Mucosa of rectum (tissue), 2 donors: ENCODE measurements at regions not wholly inside any gene's neighbourhood (a gene's known extent, or its start where the extent isn't known, plus 50 kb on each side); places are given as distances from the start of the nearest gene placed in this dataset.
A peak's percentile ranks its signal among the peaks of the same experiment; 100 is the strongest.
"Not testable (repeated sequence)": the region's sequence is repeated elsewhere in the genome, so short reads cannot be mapped to it uniquely, and the experiment has no call there.

Experiments
- H3K27ac ChIP-seq, 2 donors: one replicate each; pipeline ENCODE4 v1.7.0; 2013; ENCODE audit warnings: inconsistent platforms in 2 of 2, low read depth in 2 of 2, low read length in 2 of 2
- H3K27me3 ChIP-seq, 2 donors: one replicate each; pipeline ENCODE4 v1.7.0; 2013; ENCODE audit warnings: low read length in 2 of 2; ENCODE audit not compliant: control insufficient read depth in 2 of 2, insufficient read depth in 2 of 2
- H3K36me3 ChIP-seq, 2 donors: one replicate each; pipeline ENCODE4 v1.7.0; 2013; ENCODE audit warnings: low read length in 2 of 2; ENCODE audit not compliant: control insufficient read depth in 2 of 2, insufficient read depth in 2 of 2
- H3K4me1 ChIP-seq, 2 donors: one replicate each; pipeline ENCODE4 v1.7.0; 2013; ENCODE audit warnings: low read length in 2 of 2, mild to moderate bottlenecking in 1 of 2; ENCODE audit not compliant: control insufficient read depth in 2 of 2, insufficient read depth in 2 of 2
- H3K4me3 ChIP-seq, 2 donors: one replicate each; pipeline ENCODE4 v1.7.0; 2013; ENCODE audit warnings: low read length in 2 of 2
- H3K9ac ChIP-seq, 2 donors: one replicate each; pipeline ENCODE4 v1.7.0; 2013; ENCODE audit warnings: low read length in 2 of 2, low read depth in 1 of 2, mild to moderate bottlenecking in 1 of 2
- H3K9me3 ChIP-seq, 2 donors: one replicate each; pipeline ENCODE4 v1.7.0; 2013; ENCODE audit warnings: low read length in 2 of 2; ENCODE audit not compliant: control insufficient read depth in 2 of 2
- donor health status: healthy.
- donor health status: Normal muscosa, but diverticular disease.

GRCh38 chr4:3947761-3948160 is 181.6 kb downstream of the ADRA2C start:
- H3K27ac ChIP-seq, H3K27me3 ChIP-seq, H3K9ac ChIP-seq, H3K4me3 ChIP-seq, H3K4me1 ChIP-seq, H3K36me3 ChIP-seq, H3K9me3 ChIP-seq: not testable (repeated sequence)

GRCh38 chr4:3948210-3948609 is 182.0 kb downstream of the ADRA2C start:
- not testable (repeated sequence) for H3K27me3 ChIP-seq, H3K36me3 ChIP-seq, H3K9ac ChIP-seq

GRCh38 chr4:3949916-3950315 is 183.7 kb downstream of the ADRA2C start:
- not testable (repeated sequence) for H3K4me1 ChIP-seq, H3K36me3 ChIP-seq, H3K9ac ChIP-seq, H3K9me3 ChIP-seq, H3K4me3 ChIP-seq, H3K27me3 ChIP-seq, H3K27ac ChIP-seq

More at GRCh38 chr4:3948210-3948609, 182.0 kb downstream of the ADRA2C start:
- not testable (repeated sequence) for H3K27ac ChIP-seq, H3K4me1 ChIP-seq, H3K4me3 ChIP-seq, H3K9me3 ChIP-seq

GRCh38 chr4:3952443-3953139 is 186.4 kb downstream of the ADRA2C start:
- H3K9me3 ChIP-seq, H3K9ac ChIP-seq, H3K27ac ChIP-seq, H3K36me3 ChIP-seq, H3K27me3 ChIP-seq, H3K4me1 ChIP-seq, H3K4me3 ChIP-seq: not testable (repeated sequence)

GRCh38 chr4:3953140-3953489 is 186.9 kb downstream of the ADRA2C start:
- not testable (repeated sequence) for H3K9ac ChIP-seq, H3K4me3 ChIP-seq, H3K27me3 ChIP-seq, H3K4me1 ChIP-seq, H3K9me3 ChIP-seq, H3K36me3 ChIP-seq, H3K27ac ChIP-seq

GRCh38 chr4:3954540-3955320 is 188.5 kb downstream of the ADRA2C start:
- H3K36me3 ChIP-seq, H3K4me1 ChIP-seq: not testable (repeated sequence)
- H3K27ac ChIP-seq: peak overlapping the region; percentile 70 to 82

GRCh38 chr4:3955321-3956164 is 189.4 kb downstream of the ADRA2C start:
- peak overlapping the region; percentile 47 to 77 for H3K9ac ChIP-seq
- H3K27ac ChIP-seq: peak overlapping the region; percentile 70 to 82
- not testable (repeated sequence) for H3K27me3 ChIP-seq, H3K9me3 ChIP-seq, H3K4me1 ChIP-seq, H3K36me3 ChIP-seq
- peak overlapping the region; percentile 70 to 72 for H3K4me3 ChIP-seq

More at GRCh38 chr4:3954540-3955320, 188.5 kb downstream of the ADRA2C start:
- Histone ChIP-seq H3K9ac (peak overlapping the region; percentile 44 to 77), H3K4me3 (peak overlapping the region; percentile 61 to 70)
- not testable (repeated sequence) for H3K27me3 ChIP-seq, H3K9me3 ChIP-seq

- H3K27me3 ChIP-seq, H3K36me3 ChIP-seq, H3K9me3 ChIP-seq, H3K4me1 ChIP-seq: not testable (repeated sequence)
- H3K27ac ChIP-seq: peak overlapping the region; percentile 70 to 82
- H3K9ac ChIP-seq: peak overlapping the region; percentile 47 to 76
- peak overlapping the region; percentile 66 to 72 for H3K4me3 ChIP-seq
Observed at GRCh38 chr4:3956165-3956867, 190.1 kb downstream of the ADRA2C start.

- not testable (repeated sequence) for H3K4me1 ChIP-seq, H3K9me3 ChIP-seq, H3K9ac ChIP-seq, H3K36me3 ChIP-seq, H3K27ac ChIP-seq, H3K27me3 ChIP-seq, H3K4me3 ChIP-seq
Observed at GRCh38 chr4:3961091-3961672, 195.0 kb downstream of the ADRA2C start.
